RWPE1 (cell line): ENCODE measurements at regions not wholly inside any gene's neighbourhood (a gene's known extent, or its start where the extent isn't known, plus 50 kb on each side); places are given as distances from the start of the nearest gene placed in this dataset.

Source experiments
- CTCF ChIA-PET: fragments of 350-600 bp; sonication (Branson Sonifier 250); formaldehyde crosslinking; extraction: SDS; loops from one replicate; lab custom pipeline; 2021; lab: Yijun Ruan, JAX
- POLR2A ChIA-PET: fragments of 400-600 bp; formaldehyde crosslinking; extraction: SDS; loops from one replicate; lab custom pipeline; 2020; ENCODE audit warnings: antibody characterized with exemption; ENCODE audit not compliant: low non-redundant PET; lab: Yijun Ruan, JAX
- DNase-seq: peaks from one replicate; pipeline ENCODE4 v3.0.0; 2012; ENCODE audit warnings: low spot score
- H3K27ac ChIP-seq: fragments of 450-650 bp; 2 replicates; pipeline ENCODE4 v1.5.1; 2017
- CTCF ChIP-seq: fragments of 450-650 bp; conservative IDR thresholded peaks from 2 replicates; pipeline ENCODE4 v1.5.1; 2017; ENCODE audit warnings: low read depth, mild to moderate bottlenecking

GRCh38 chr3:174382878-174383277, 476.3 kb upstream of the NAALADL2 start:
- POLR2A ChIA-PET: no interaction called here
- CTCF ChIA-PET: interaction anchor here (0.6 kb wide), 1 partner anchor 152 kb away, joined by 3 read pairs; no protein-coding TSS in a partner anchor
- no peak for TF ChIP-seq CTCF
- H3K27ac ChIP-seq: no peak overlapping the region
- no peak for DNase-seq

GRCh38 chr3:174387736-174388135, 471.4 kb upstream of the NAALADL2 start:
- H3K27ac ChIP-seq: no peak overlapping the region
- no peak for TF ChIP-seq CTCF
- ChIA-PET CTCF (no interaction called here), POLR2A (no interaction called here)
- no peak for DNase-seq

- ChIA-PET CTCF (no interaction called here), POLR2A (no interaction called here)
- peak; percentile 46; the same call in 1 of the 2 replicates for TF ChIP-seq CTCF
- H3K27ac ChIP-seq: no peak overlapping the region
- DNase-seq: peak; percentile 10
These were observed 461.3 kb upstream of the NAALADL2 start for GRCh38 chr3:174397848-174398247.

- CTCF ChIA-PET: interaction anchor here (0.7 to 0.8 kb wide), 3 partner anchors 408 to 1034 kb away, joined by 3 to 4 read pairs (median 4); no protein-coding TSS in a partner anchor
- no peak for TF ChIP-seq CTCF
- POLR2A ChIA-PET: no interaction called here
- no peak overlapping the region for H3K27ac ChIP-seq
- no peak for DNase-seq
These were observed 460.4 kb upstream of the NAALADL2 start for GRCh38 chr3:174398761-174399160.

GRCh38 chr3:174403831-174404230, 455.3 kb upstream of the NAALADL2 start:
- ChIA-PET POLR2A (no interaction called here), CTCF (no interaction called here)
- TF ChIP-seq CTCF: no peak

GRCh38 chr3:174408310-174408709, 450.8 kb upstream of the NAALADL2 start:
- CTCF ChIA-PET: interaction anchor here (0.6 kb wide), 1 partner anchor 1233 kb away, joined by 3 read pairs; no protein-coding TSS in a partner anchor
- peak; percentile 3 for DNase-seq
- TF ChIP-seq CTCF: no peak
- POLR2A ChIA-PET: no interaction called here
- H3K27ac ChIP-seq: no peak overlapping the region

More at GRCh38 chr3:174403831-174404230, 455.3 kb upstream of the NAALADL2 start:
- H3K27ac ChIP-seq: no peak overlapping the region
- no peak for DNase-seq
